HG03103 (cell line): ENCODE measurements at regions not wholly inside any gene's neighbourhood (a gene's known extent, or its start where the extent isn't known, plus 50 kb on each side); places are given as distances from the start of the nearest gene placed in this dataset.
A peak's percentile ranks its signal among the peaks of the same experiment; 100 is the strongest.

Source experiments
- ATAC-seq: cut with Tn5 transposase; IDR thresholded peaks from one replicate; pipeline ENCODE4 v1.9.1; 2021; ENCODE audit warnings: low read depth; ENCODE audit not compliant: unreplicated experiment

DNA sequence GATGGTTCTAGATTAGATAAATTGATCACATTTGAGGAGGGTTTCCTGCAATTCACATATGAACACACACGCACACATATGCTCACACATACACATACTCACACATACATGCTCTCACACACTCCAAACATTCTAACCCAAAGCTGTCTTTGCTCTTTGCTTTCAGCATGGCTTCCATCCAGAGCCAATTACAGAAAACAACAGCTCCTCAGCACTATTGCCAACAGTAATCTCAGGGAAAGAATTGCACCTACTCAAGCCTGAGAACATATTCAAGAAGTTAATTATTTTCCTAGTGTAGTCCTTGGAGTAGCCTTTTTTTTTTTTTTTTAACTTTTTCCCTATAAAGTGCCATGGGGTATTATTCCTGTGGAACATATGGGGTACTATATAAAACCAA, 246.9 kb upstream of the PARD3B start:
- ATAC-seq, result no peak

- ATAC-seq, result no peak
Observed at GRCh38 chr2:204299766-204300165, 245.5 kb upstream of the PARD3B start.

- no peak for ATAC-seq
Observed at GRCh38 chr2:204306667-204307066, 238.6 kb upstream of the PARD3B start.

DNA sequence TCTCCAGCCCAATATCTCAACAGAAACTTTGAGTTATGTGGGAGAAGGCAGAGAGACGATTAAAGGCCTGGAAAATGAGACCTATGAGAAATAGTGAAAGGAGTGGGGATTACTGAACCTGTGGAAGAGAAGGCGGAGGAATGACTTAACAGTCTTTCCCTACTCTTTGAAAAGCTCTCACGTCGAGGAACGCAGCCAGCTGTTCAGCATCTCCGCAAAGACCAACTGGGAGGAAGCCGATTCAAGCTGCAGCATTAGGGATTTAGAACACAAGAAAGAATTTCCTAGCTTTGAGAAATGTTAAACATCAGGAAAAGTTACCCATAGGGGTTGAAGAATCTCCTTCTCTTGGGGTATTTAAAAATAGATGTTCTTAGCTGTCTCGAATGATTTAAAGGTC, 233.2 kb upstream of the PARD3B start:
- no peak for ATAC-seq

DNA sequence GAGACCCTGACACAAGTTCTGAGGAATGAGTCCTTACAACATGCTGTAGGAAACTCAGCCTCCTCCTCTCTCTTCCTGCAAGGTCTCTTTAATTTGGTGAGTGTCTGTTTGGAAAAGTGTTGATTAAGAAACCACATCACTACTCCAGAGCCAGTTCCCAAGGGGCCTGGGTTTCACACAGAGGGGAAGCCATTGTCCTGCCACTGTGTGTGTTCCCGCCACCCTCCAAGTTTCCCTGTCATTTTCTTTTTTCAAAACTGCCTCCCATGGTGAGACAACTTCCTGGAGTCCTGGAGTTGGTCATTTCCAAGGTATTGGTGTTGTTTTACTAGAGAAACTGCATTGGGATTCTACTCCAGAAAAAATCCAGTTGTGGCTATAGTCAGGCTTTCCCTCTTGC, 232.0 kb upstream of the PARD3B start:
- no peak for ATAC-seq

- no peak for ATAC-seq
Observed at GRCh38 chr2:204315236-204315662, 230.0 kb upstream of the PARD3B start.

DNA sequence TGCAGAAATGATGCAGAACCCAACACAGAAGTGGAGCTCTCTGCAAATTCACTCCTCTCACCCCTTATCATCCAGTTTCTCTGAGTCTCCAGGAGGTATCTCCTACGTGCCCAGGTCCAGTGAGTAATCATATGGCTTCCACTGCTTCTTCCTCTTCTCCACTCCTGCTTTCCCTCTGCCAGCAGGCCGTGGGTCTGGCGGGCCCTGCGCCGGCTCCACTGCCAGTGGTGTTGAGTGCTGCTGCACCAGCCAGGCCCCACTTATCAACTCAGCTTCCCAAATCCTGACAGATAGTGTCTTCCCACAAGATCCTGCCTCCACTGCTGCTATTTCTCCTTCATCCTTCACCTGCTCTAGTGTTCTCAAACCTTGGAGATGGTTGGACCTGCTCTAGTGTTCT, 227.6 kb upstream of the PARD3B start:
- no peak for ATAC-seq

- no peak for ATAC-seq
Observed at GRCh38 chr2:204321027-204321800, 224.1 kb upstream of the PARD3B start.

GRCh38 chr2:204321910-204322751, 223.1 kb upstream of the PARD3B start:
- ATAC-seq, result no peak

DNA sequence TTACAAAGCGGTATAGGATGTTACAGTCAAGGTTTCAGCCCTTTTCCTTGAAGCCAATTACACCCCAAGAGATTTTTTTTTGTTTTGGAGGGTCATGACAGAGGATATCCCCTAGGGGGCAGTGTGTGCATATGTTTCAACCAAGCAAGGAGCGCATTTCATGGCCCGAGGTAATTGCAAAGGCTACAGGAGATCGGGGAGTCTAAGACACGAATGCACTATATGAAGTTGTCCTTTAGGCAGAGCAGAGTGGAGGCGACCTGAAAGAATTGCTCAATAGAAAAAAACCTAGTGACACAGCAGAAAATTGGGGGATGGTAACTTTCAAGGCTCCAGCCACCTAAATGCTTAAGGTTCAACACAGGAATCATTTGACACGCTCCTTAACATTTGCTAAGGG, 219.8 kb upstream of the PARD3B start:
- peak; percentile 86 for ATAC-seq

- ATAC-seq, result no peak
Observed at GRCh38 chr2:204328373-204328772, 216.9 kb upstream of the PARD3B start.

- no peak for ATAC-seq
Observed at GRCh38 chr2:204329016-204329415, 216.3 kb upstream of the PARD3B start.

GRCh38 chr2:204329532-204329931, 215.7 kb upstream of the PARD3B start:
- no peak for ATAC-seq

DNA sequence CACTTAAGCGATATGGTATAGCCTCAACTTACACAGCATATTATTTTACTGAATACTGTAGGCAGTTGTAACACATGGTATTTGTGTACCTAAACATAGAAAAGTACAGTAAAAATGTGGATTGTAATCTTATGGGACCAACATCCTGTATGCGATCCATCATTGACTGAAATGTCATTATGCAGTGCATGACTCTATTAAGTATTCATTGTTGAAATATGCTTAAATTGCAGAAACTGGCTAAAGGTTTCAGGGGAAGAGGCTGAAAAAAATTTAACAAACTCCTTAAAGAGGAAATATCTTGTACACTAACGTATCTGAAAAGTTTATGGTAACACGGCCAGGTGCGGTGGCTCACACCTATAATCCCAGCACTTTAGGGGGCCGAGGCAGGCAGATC, 214.1 kb upstream of the PARD3B start:
- no peak for ATAC-seq

- no peak for ATAC-seq
Observed at GRCh38 chr2:204331988-204332387, 213.3 kb upstream of the PARD3B start.

DNA sequence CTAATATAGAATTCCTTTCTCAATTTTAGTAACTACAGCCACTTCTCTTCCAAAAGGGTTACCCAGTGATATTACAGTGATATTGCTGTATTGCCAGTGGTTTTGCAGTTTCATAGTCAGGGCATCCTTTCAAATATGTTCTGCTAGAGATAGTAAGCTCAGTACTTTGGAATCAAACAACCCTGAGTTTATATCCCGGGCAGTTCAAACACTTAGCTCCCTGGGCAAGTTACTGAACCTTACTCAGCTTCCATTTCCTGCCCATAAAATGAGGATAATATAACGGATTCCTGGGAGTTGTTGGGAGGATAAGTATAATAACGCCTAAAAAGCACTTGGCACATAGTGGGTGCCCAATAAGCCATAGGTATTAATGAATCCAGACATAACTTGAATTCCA, 212.6 kb upstream of the PARD3B start:
- no peak for ATAC-seq

DNA sequence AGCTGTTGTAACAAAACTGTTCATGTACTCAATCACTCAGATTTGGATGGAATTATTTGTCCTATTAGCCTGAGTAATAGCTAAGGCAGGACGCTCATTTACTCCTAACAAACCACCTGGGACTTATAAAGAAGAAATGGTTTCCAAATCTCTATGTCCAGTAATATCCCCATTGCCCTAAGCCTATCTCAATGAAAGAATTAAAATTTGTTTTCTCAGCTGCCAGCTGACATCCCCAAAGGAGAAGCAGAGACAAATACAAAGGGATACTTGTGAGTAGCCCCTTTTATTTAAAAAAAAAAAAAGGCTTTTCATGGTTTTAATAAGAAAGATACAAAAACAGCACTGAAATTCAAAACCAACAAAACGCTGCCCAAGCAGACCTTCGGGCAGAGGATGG, 211.4 kb upstream of the PARD3B start:
- ATAC-seq, result no peak

DNA sequence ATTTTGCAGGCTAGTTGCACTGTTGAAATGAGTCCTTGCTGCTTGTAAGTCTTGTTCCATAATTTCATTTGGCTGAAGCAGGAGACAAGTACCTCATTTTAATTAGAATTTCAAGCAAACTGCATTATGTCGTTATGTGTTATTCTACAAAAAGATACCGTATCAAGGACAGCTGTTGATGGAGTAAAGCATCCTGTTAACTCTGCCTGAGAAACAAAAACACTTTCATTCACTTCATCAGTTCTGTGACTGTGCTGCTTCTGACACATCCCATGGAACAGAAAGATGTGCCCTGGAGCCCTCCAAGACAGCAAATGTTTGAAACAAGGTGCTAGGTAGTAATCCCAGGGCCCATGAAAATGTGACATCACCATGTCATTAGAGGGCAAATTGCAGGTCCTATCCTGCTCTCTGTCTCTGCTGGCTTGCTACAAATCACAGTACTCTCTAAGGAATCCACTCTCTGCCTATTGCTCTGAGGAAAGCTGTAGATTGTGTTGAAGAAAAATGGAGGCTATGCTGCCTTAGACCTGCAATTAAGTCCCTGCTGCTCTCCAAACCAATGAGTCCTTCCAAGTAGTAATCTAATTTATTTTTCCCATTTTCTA, 209.7 kb upstream of the PARD3B start:
- no peak for ATAC-seq

DNA sequence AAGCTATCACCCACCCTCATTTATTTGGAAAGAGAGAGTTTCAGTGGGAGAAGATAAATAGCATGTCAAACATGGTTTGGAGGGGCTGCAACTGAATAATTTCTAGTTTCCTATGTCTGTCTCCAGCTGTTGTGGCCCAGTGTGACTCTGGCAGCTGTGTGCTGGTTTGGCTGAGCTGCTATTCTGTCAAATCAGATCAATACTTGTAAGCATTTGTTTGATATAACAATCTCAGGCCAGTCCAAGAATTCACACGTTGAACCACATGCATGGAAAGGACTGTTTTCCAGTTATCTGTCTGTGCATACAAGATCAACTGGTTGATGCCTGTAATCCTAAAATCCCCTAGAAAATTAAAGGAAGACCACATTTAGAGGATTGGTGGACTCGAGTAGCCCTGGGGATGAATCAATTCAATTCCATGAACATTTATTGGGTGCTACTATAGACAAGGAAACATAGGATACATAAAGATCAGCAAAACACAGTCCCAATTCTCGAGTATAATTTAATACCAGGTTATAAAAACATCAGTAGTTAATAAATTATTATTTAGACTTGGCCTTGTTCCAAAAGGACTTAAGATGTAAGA, 209.0 kb upstream of the PARD3B start:
- ATAC-seq, result no peak

- no peak for ATAC-seq
Observed at GRCh38 chr2:204337638-204338037, 207.6 kb upstream of the PARD3B start.

GRCh38 chr2:204339212-204339715, 206.0 kb upstream of the PARD3B start:
- ATAC-seq, result no peak
